Caco-2 (cell line): ENCODE measurements at regions not wholly inside any gene's neighbourhood (a gene's known extent, or its start where the extent isn't known, plus 50 kb on each side); places are given as distances from the start of the nearest gene placed in this dataset.

ENCODE experiments used
- BruUV-seq: library from RNA; stranded (reverse); fragments of 400-500 nt; replicated peaks from 2 replicates; lab custom pipeline; 2021; lab: Mats Ljungman, UMichigan
- CTCF ChIA-PET: fragments of 300-600 bp; sonication (Branson Sonifier 250); formaldehyde crosslinking; loops from one replicate; lab custom pipeline; 2022; ENCODE audit warnings: antibody characterized with exemption; lab: Charles Lee
- POLR2A ChIA-PET: fragments of 300-600 bp; sonication (Branson Sonifier 250); formaldehyde crosslinking; loops from one replicate; lab custom pipeline; 2022; ENCODE audit warnings: antibody characterized with exemption; lab: Charles Lee
- DNase-seq, 2 experiments: peaks; one replicate each; pipeline versions ENCODE4 v3.0.0 to v3.0.0-alpha.2; 2020 to 2022
- H3K27me3 ChIP-seq: replicated peaks from 2 replicates; pipeline ENCODE4 v1.6.0; 2011; ENCODE audit warnings: low read length; ENCODE audit not compliant: control insufficient read depth, insufficient read depth
- H3K36me3 ChIP-seq: 2 replicates; pipeline ENCODE4 v1.5.1; 2011; ENCODE audit warnings: low read length; ENCODE audit not compliant: control insufficient read depth, insufficient read depth
- H3K4me1 ChIP-seq: fragments of 250-450 bp; sonication (Bioruptor Pico); 2 replicates; pipeline ENCODE4 v1.5.1; 2020; ENCODE audit warnings: mild to moderate bottlenecking
- H3K4me3 ChIP-seq: 2 replicates; pipeline ENCODE4 v1.5.1; 2011; ENCODE audit warnings: low read depth, mild to moderate bottlenecking, control low read depth, low read length
- H3K9me3 ChIP-seq: fragments of 250-450 bp; sonication (Bioruptor Pico); 2 replicates; pipeline ENCODE4 v1.5.1; 2020; ENCODE audit warnings: mild to moderate bottlenecking, moderate library complexity
- H3K27ac Mint-ChIP-seq: one replicate; pipeline ENCODE4 v1.8.0; 2022; ENCODE audit warnings: mixed read lengths; ENCODE audit not compliant: unreplicated experiment
- H3K27me3 Mint-ChIP-seq: one replicate; pipeline ENCODE4 v1.8.0; 2022; ENCODE audit warnings: mixed read lengths; ENCODE audit not compliant: insufficient read depth, unreplicated experiment
- H3K36me3 Mint-ChIP-seq: one replicate; pipeline ENCODE4 v1.8.0; 2022; ENCODE audit warnings: mild to moderate bottlenecking, mixed read lengths; ENCODE audit not compliant: insufficient read depth, unreplicated experiment
- H3K4me1 Mint-ChIP-seq: one replicate; pipeline ENCODE4 v1.8.0; 2022; ENCODE audit warnings: low read depth, mixed read lengths; ENCODE audit not compliant: unreplicated experiment
- H3K4me3 Mint-ChIP-seq: one replicate; pipeline ENCODE4 v1.8.0; 2022; ENCODE audit warnings: mild to moderate bottlenecking, moderate library complexity, mixed read lengths; ENCODE audit not compliant: unreplicated experiment
- H3K9me3 Mint-ChIP-seq: one replicate; pipeline ENCODE4 v1.8.0; 2022; ENCODE audit warnings: mixed read lengths; ENCODE audit not compliant: unreplicated experiment
- CTCF ChIP-seq, 2 experiments: fragments of 200-600 bp in 1 of 2; IDR thresholded peaks; 1 replicate in 1 of 2; 2 replicates in 1 of 2; pipeline versions ENCODE4 v1.5.1 to v1.8.0; 2011 to 2022; ENCODE audit warnings: antibody characterized with exemption in 1 of 2, control low read depth in 1 of 2, inconsistent platforms in 1 of 2, low read depth in 1 of 2, low read length in 1 of 2, mild to moderate bottlenecking in 1 of 2, moderate library complexity in 1 of 2; ENCODE audit not compliant: insufficient read depth in 1 of 2, severe bottlenecking in 1 of 2, unreplicated experiment in 1 of 2
- intact Hi-C: fragments of 100-400 bp; cut with micrococcal nuclease; formaldehyde crosslinking; loops from one replicate; pipeline ENCODE4 v1.10.0; 2022; ENCODE audit not compliant: unreplicated experiment

DNA sequence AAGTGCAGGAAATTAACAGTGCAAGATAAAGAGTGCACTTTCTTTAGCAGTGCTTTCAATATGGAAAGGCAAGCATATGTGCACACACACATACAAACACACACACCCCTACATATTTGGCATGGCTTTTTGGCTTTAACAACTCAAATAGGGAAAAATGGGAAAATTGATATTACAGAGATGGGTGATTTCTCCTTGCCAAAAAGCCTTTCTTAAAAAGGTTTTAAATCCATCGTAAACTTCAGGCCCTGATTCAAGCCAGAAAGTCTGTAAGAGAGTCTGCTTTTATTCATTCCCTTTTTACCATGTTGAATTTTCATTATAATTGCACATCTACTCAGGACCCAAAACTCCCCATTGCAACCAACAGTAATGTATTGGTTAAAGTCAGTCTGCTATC lies 612.0 kb upstream of the ACTRT1 start:
- no peaks in the 10 kb centered on the region for H3K36me3 ChIP-seq
- no TSS peak for BruUV-seq
- Mint-ChIP-seq H3K9me3 (peaks cover 9% of the 10 kb centered on the region), H3K4me3 (no peak overlapping the region), H3K27me3 (no peaks in the 10 kb centered on the region), H3K36me3 (no peaks in the 10 kb centered on the region), H3K27ac (no peak overlapping the region), H3K4me1 (no peaks in the 10 kb centered on the region)
- CTCF ChIA-PET = no interaction called here
- no peak for DNase-seq
- H3K4me1 ChIP-seq = no peaks in the 10 kb centered on the region
- POLR2A ChIA-PET = no interaction called here
- no peak for TF ChIP-seq CTCF (IDR thresholded peaks at IDR 0.05; ENCODE audit: insufficient read depth in 1 of 2, low read depth in 1 of 2, low read length in 1 of 2, severe bottlenecking in 1 of 2, unreplicated experiment in 1 of 2)
- H3K9me3 ChIP-seq = no peaks in the 10 kb centered on the region
- no peak overlapping the region for H3K4me3 ChIP-seq
- H3K27me3 ChIP-seq = no peaks in the 10 kb centered on the region
- intact Hi-C loops = no loop called here

DNA sequence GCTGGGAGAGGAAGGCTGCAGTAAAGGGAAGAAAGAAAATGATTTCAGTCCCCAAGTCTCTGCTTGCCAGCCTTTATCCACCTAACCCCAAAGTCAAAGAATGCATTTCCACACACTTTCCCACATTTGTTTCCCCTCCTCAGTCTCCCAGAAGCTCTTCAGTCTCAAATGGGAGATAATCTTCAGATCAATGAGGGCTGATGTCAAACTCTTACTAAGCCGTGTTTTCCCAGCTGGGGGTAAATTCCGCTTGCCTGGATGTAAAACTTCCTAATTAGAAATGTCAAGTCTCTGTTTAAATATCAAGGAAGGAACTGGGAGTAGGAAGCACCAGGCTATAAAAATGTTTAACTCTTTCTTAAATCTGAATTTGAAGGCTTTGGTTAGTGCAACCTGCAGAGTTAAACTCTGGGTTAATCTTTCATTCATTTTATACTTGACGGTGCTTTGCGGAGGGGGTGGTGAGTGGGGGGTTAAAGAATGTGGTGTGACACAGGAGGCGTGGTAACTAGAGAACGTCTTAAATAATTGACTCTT lies 601.4 kb upstream of the ACTRT1 start:
- DNase-seq = no peak
- Histone ChIP-seq H3K9me3 (no peaks in the 10 kb centered on the region), H3K27me3 (no peaks in the 10 kb centered on the region), H3K36me3 (no peaks in the 10 kb centered on the region), H3K4me3 (no peak overlapping the region), H3K4me1 (no peaks in the 10 kb centered on the region)
- no peaks in the 10 kb centered on the region for H3K9me3 Mint-ChIP-seq
- intact Hi-C loops = no loop called here
- H3K27ac Mint-ChIP-seq = no peak overlapping the region
- no peaks in the 10 kb centered on the region for H3K36me3 Mint-ChIP-seq
- H3K4me1 Mint-ChIP-seq = no peaks in the 10 kb centered on the region
- no TSS peak for BruUV-seq
- POLR2A ChIA-PET = no interaction called here
- H3K27me3 Mint-ChIP-seq = no peaks in the 10 kb centered on the region
- H3K4me3 Mint-ChIP-seq = no peak overlapping the region
- TF ChIP-seq CTCF (IDR thresholded peaks at IDR 0.05; ENCODE audit: insufficient read depth in 1 of 2, low read depth in 1 of 2, low read length in 1 of 2, severe bottlenecking in 1 of 2, unreplicated experiment in 1 of 2) = no peak
- CTCF ChIA-PET = no interaction called here

DNA sequence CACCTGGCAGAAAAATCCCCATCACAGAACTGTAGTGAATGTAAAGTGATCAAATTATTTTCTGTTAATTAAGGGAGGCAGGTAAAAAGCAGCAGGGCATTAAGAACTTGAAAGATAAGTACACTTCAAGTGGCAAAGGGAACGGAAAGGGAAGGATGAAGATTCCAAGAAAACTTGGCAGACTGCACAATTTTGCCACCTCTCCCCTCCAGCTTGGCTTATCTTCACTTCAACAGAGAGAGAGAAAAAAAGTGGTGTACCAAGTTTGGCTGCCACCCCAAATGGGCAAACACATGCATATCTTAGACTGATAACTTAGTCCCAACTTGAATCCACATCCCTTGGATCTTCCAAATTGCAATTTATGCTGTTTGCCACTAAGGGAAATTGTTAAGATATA lies 598.1 kb upstream of the ACTRT1 start:
- Mint-ChIP-seq H3K27me3 (no peaks in the 10 kb centered on the region), H3K9me3 (no peaks in the 10 kb centered on the region), H3K36me3 (no peaks in the 10 kb centered on the region), H3K27ac (no peak overlapping the region), H3K4me1 (no peaks in the 10 kb centered on the region), H3K4me3 (no peak overlapping the region)
- H3K27me3 ChIP-seq = no peaks in the 10 kb centered on the region
- ChIA-PET POLR2A (no interaction called here), CTCF (no interaction called here)
- DNase-seq = no peak
- no TSS peak for BruUV-seq
- intact Hi-C loops = no loop called here
- no peaks in the 10 kb centered on the region for H3K4me1 ChIP-seq
- no peak overlapping the region for H3K4me3 ChIP-seq
- no peaks in the 10 kb centered on the region for H3K9me3 ChIP-seq
- TF ChIP-seq CTCF (IDR thresholded peaks at IDR 0.05; ENCODE audit: insufficient read depth in 1 of 2, low read depth in 1 of 2, low read length in 1 of 2, severe bottlenecking in 1 of 2, unreplicated experiment in 1 of 2) = no peak
- no peaks in the 10 kb centered on the region for H3K36me3 ChIP-seq
